NCI-H524 treated with DMSO at 0.1 percent for 48 hours (cell line): ENCODE measurements at regions not wholly inside any gene's neighbourhood (a gene's known extent, or its start where the extent isn't known, plus 50 kb on each side); places are given as distances from the start of the nearest gene placed in this dataset.

ENCODE experiments used
- DNase-seq: peaks from one replicate; lab custom pipeline; 2025; lab: John Stamatoyannopoulos, UW

DNA sequence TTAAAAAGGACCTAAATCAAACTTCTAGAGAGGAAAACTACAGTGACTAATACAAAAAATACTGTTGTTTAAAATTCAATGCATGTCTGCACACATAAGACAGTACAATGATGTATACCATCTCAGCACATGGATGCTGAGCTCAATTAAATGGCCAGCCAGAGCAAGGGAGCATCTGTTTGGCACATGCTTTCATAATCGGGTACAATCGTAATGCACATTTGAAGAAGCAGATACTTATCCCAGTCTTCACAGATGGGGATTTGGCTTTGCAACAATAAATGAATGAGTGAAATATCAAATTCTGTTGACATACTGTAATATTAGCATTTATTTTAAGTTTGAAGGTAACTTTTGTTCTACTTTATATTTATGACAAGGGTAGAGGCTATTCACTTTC is 187.8 kb downstream of the CRPPA start:
- no peak for DNase-seq

DNA sequence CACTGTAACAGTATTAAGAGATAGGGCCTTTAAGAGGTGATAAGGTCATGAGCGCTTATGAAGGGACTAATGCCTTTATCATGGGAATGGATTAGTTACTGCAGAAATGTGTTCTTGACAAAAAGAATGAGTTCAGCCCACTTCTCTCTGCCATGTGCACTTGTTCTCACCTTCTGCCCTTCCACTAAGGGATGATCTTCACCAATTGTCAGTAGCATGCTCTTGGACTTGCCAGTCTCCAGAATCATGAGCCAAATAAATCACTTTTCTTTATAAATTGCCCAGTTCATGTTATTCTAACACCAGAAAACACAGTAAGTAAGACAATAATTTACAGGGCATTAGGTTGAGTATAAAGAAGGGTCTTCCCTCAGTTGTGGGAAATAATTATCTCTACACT is 189.1 kb downstream of the CRPPA start:
- DNase-seq, result no peak

DNA sequence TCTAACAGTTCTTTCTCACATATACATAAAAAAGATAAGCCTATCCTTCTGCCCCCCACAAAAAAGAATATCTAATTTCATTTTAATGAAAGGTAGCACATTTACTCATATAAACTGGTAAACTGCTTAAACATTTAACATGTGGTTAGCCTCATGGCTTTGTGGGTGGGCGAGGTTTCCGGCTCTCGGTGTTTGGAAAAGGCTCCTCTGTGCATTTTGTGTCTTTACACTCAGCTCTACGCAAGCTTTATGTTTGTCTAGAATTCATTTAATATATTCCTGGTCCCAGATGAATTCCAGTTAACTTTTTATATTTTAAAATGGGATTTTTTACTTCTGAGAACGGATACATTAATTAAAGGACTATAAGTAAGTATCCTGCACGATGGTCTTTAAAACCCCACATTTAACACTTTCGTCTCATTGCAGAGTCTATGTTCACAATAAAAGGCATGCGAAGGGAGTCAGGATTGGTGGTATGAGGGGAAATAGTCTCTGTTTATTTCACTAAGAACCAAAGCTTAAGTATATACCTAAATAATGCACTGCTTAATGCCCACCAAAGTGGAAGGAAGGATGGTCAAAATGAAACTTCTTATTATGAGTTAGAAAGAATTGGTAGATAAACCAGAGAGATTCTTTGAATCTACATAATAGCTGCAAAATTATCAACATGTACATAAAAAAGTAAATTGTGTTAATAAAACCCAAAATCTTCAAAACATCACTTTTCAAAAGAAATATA is 197.2 kb downstream of the CRPPA start:
- no peak for DNase-seq

DNA sequence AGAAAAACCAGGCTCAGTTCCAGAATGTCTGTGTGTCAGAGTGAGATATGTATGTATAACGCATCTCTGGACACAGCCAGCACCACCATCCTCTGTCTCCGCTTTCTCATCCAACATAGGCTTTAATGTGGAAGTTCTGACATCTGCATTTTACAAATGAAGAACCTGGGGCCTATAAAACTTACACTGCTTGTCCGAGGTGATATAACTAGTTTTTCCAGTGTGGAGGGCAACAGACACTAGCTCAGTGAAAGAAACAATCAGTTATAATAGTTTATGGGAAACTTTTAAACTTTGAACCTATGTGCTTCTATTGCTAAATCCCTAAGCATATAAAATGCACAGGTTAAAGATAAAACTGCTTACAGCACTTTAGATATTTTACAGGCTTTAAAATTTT is 208.7 kb downstream of the CRPPA start:
- DNase-seq, result no peak

DNA sequence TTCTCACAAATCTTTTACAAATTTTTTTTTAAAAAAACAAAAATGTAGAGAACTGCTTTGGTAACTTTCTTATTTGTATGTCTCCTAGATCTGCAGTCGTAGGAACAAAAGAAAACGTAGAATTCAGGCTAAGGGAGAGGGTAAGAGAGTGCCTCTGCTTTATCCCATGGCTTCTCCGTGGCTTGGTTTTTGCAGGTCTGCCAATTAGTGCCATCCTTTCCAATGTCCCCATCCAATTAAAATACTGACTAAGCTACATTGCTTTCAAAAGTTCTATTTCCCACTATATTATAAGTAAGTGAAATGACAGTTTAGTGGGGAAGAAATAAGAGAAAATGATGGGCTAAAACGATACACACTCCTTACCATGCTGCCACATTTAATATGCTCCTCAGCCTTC is 209.3 kb downstream of the CRPPA start:
- DNase-seq, result no peak

DNA sequence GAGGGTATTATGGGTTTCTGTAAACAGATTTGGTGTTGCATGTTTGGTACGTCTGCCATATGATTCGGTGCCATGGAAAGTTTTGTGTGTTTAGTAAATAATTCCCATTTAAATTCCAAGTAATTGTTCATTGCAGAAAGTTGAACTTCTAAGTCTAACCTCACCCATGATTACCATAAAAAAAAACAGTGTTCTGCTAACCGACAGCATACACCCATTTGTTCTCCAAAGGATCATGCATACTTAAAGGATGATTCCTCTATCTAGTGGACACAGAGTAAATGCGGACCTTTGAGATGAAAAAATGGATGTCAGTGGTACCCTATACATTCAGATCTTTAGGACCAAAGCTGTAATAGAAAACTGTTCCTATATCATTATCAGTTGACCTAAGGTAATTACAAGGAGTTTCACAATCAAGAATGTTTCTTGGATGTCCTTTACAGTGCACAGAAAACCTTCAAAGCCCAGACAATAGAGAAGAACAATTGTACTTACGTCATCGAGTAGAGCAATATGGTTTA is 209.9 kb downstream of the CRPPA start:
- no peak for DNase-seq

DNA sequence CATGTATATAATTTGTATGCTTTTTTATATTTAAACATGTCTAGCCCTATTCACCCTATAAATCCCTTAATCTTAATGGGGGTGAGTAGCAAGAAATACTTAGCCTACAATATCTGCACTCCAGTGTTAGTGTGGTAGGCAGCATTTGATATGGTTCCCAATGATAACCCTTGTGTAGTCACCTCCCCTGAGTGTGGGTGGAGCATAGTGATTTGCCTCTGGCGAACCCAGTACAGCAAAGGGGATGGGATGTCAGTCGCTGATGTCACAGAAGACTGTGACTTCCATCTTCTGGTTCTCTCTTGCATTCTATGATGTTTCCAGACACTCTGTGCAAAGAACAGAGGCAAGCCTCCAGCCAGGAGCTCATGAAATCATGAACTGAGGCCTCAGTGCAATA is 211.2 kb downstream of the CRPPA start:
- no peak for DNase-seq

DNA sequence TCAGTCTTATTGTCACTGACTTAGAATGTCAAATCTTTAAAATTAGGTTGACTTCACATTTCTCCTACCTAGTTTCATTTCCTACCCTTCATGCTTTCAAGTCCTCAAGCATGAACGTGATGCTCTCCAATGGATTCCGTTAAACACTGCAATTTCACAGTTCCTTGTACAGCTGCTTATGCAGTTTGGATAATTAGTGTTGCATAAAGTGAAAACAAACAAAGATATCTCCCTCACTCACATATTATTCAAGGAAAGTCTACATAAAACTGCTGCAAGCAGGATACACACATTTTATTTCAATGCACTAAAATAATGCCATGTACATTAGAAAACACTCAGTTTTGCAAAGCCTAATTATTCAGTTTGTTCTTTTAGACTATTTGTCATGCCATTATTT is 214.0 kb downstream of the CRPPA start:
- no peak for DNase-seq

DNA sequence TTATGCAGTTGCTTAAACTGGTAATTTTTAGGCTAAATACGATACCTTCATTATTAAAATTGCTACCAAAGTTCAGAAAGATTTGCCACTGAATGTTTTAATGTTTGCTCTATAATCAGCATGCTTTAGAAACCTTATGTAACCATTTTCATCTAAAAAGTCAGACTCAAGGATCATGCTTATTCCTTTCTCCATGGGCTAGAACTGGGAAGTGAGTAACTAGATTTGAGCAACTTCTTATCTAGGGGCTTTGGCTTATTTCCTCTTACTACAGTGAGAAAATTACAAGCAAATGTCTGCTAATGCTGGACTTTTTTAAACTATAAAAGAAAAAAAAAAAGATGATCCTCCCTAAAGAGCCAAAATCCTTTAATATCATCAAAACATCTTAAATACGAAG is 215.9 kb downstream of the CRPPA start:
- no peak for DNase-seq

DNA sequence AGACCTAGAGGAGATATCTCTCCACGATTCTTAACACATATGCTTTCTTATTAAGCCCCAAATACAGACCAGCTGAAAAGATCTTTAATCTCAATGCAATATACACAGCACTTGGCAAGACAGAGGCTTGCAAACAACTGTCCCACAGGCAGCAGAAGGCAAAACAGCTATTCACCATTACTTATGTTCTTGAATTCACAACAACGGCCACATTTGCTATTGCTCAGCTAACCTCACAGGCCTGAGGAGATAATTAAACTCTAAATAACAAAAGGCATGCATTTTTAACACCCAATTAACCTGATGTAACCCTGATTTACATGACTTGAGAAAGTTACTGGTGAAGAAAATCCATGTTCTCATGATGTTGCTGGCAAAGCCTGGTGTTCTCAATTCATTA is 216.4 kb downstream of the CRPPA start:
- DNase-seq, result no peak

DNA sequence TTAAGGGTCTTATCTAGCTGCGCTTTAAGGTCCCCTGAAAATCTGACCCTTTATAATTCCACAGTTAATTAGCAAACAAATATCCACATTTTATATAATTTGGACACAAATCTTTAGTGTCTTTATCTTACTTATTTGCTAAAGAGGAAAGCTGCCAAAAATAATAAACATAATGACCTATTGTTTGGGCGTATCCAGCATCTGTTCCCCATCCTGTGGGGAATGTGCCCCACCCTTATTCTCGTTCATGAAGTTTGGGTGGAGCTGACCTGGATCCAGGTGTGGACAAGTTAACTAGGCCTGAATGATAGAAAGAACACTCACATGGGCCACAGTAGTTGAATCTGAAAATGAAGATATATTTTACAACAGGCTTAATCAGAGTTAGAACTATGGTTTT is 218.3 kb downstream of the CRPPA start:
- no peak for DNase-seq

DNA sequence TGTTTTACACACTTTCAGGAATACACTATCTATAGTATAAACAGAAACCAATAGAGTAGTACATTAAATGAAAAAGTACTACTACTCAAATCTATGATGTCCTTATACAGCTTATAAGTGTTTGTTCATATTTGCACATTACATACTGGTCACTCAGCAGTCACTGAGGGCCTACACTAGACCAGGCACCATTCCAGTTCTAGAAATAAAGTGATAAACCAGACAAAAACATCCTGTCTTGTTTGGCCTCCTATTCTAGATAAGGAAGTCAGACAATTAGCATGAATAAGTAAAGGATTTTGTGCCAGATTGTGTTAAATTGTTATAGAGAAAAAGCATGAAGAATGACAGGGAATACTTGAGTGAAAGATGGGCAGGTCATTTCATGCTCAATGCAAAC is 219.0 kb downstream of the CRPPA start:
- DNase-seq, result no peak

DNA sequence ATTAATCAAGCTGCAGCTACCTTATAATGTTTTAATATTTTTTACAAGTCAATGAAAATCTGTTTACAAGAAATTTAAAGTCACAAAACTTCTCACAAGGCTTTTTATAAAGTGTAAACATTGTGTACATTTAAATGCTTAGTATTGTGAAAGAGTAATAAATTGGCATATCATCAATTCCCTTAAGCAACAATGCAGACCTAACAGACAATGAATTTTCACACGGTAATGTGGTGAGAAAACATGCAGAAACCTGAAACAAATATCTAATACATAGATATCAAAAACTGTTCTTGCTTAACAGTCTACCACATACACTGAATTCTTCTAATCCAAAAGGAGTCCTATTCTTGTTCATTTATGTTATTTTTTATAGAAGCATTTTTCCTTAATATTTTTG is 220.7 kb downstream of the CRPPA start:
- DNase-seq, result no peak

DNA sequence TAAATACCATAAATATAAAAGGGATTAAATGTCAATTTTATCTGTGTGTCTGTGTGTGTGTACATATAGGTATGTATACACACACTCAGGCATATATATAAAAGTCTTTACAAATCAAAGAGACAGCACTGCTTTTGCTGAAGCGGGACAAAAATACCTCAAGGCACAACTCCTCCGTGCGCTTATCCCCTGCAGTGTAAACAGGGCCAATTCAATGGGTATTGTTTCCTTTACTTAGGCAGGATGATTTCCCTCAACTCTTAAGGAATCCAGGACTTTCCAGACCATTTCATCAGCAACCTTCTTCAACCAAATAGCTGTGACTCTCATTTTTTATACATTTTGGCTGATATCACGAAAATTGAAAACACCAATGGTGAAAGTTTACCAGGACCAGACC is 227.7 kb downstream of the CRPPA start:
- no peak for DNase-seq

DNA sequence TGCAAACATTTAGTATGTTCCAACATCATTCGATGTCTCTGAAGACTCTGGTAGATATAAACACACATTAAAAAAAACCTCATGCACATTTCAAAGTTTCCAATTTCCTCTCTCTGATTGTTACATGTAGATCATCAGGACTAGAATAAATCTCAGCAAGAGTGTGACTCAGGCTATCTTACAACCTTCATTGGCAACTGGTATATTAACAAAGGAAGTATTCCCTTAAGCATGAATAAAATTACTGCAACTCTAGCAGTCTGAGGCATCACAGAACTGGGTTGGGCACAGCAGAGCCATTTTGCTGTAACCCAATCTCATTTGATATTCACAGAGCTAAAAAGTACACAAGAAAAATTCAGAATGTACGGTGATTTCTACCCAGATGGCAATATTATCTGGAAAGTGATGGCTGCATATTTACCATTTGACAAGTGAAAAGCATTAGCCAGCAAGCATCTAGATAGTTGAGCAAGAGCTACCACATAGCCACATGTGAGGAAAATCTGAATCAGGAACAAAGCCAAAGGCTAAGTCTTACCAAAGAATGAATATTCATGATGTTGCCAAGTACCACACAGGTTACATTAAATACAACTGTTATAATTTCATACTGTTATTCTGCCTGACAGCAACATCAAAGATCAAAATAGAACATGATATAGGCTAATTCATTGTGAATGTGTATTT is 232.2 kb downstream of the CRPPA start:
- no peak for DNase-seq

DNA sequence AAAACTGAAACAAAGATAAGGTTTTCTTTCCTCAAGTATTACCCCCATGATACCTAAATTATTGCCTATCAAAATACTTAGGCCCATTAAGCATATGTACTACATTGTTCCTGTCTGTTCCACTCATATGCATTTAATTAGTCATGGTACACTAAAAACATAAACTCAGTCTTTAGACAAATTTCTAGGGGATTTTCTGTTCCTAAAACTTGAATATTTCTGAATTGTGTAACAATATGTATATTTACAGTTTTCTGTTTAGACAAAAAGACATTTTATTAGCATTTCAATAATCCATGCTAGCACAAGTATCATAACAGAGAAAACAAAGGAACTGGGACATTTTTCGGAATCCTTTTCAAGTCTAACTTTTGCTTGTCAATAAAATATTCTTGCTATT is 234.2 kb downstream of the CRPPA start:
- DNase-seq, result no peak

DNA sequence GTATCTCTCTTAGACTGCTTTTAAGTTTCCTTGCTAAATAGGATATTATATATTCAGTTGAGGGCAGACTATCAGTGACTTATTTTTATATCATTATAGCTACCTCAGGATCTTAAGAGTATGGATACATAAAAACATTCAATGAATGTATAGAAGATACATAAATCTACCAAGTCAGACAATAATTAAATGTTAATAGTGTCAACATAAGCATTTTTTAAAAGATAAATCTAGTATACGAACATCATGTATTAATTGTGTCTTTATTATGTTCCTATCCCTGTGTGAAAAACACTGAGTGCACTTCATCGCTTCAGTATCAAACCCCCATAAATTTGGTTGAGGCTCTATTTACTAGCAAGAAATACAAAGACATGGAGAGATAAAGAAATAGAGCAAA is 242.8 kb downstream of the CRPPA start:
- DNase-seq, result no peak

DNA sequence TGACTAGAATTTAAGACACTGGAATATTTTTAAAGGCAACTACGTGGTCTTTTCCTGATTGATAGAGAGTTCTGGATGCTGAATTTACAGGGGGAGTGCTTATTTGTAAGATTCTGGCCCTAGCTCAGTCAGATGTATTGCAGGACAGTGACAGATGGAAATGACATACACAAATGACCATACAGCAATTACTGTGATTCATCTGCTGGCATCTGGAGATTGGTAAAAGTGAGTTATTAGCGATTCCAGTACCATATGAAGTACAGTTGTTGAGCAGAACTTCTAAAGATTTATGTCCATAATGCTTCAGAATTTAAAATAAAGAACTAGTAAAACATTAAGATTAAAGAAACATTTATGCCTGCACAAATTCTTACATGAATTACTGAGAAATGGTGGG is 243.2 kb downstream of the CRPPA start:
- no peak for DNase-seq

DNA sequence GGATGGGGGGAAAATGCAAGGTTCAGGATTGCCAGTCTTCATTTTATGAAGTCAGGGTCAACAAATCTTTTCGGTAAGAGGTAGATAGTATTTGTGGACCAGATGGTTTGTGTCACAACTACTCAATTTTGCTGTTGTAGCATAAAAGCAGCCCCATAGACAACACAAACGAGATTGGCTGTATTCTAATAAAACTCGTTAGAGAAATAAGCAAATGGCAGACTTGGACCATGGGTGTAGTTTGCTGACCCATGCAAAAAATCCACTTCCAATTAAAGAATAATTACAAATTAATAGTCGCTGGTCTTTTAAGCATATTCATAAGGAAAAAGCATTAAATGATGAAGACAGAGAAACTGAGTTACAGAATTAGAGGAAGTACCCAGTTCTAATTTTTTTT is 247.1 kb downstream of the CRPPA start:
- no peak for DNase-seq

DNA sequence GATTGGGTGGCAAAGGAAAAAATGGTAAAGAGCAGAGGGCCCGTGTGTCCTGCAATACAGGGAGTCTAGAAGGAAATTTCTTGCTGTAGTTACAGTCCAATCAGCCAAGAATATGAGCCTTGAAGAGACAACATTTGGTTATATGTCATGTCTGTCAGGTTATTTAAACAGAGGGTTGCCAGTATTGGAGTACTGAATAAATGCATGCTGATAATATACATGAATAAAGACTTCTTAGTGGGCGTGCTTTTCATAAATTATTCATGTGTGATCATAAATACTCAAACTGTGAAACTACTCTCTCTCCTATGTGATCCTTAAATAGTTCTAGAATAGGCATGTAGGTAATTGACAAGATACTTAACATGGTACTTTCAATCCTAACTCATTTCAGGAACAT is 249.0 kb downstream of the CRPPA start:
- DNase-seq, result no peak

DNA sequence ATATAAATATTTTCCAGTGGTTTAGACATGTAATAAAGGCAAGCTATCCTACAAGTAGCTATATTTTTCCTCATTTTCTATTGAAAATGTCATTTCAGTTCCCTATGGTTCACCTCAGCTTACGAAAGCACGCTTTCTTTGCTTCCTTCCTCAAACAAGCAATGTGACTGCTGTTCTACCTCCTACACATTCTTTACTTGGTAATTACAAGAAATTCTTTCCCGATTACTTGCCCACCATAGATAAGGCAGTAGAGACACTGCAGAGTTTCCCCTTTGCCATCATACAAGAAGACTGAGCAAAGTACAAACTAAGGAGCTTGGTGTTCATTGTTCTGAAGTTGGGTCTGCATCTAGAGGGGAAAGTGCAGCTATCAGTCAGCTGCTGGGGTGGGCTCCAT is 249.4 kb downstream of the CRPPA start:
- DNase-seq, result no peak

DNA sequence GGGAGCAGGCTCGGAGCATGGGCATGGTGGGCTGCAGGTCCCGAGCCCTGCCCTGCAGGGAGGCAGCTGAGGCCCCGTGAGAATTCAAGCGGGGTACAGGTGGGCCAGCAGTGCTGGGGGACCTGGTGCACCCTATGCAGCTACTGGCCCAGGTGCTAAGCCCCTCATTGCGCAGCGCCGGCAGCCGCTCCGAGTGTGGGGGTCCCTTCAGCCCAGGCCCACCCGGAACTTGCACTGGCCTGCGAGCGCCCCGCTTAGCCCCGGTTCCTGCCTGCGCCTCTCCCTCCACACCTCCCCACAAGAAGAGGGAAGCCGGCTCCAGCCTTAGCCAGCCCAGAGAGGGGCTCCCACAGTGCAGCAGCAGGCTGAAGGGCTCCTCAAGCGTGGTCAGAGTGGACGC is 250.7 kb downstream of the CRPPA start:
- DNase-seq, result no peak

DNA sequence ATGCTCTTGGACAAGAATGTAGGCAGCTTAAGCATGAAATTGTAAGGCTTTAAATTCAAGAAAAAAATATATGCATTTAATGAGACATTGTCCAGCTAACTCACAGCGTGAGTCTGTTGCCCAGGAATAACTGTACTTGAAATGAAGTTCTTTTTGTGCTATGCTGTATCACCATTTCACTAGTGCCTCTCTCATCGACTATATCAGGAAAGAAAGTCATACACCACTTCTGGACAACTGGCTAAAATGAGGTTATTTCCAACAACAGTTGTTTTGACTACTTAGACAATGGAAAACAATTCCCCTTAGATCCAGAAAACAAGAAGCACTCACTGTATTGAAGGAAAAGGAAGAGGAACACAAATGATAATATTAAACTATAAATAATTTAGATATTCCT is 251.8 kb downstream of the CRPPA start:
- DNase-seq, result no peak

DNA sequence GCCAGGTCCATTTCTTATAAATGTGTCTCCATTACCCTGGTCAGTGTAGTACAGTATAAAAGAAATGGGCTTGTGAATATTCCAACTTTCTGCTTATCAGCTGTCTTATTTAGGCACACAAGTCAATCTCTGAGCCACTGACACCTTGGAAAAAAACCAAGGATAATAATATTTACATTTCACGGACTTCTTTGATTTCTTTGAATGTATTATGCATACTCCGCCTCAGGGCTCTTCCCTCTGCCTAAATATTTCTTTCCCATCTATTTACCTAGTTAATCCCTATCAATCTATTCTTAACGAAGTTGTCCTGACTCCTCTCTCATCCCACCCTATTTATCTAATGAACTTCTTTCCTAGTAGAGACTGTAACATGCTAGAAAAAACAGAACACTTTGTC is 253.8 kb downstream of the CRPPA start:
- DNase-seq, result no peak
